SJSA1 (cell line): ENCODE measurements at regions not wholly inside any gene's neighbourhood (a gene's known extent, or its start where the extent isn't known, plus 50 kb on each side); places are given as distances from the start of the nearest gene placed in this dataset.

ENCODE experiments used
- DNase-seq, 2 experiments: peaks; one replicate each; pipeline ENCODE4 v3.0.0-alpha.2; 2015 to 2020; ENCODE audit warnings: low spot score in 2 of 2, low read depth in 1 of 2
- H3K27ac ChIP-seq: fragments of 250-450 bp; sonication (Bioruptor Pico); 2 replicates; pipeline ENCODE4 v1.5.1; 2020; ENCODE audit warnings: mild to moderate bottlenecking, moderate library complexity
- H3K27me3 ChIP-seq: fragments of 250-450 bp; sonication (Bioruptor Pico); replicated peaks from 2 replicates; pipeline ENCODE4 v1.5.1; 2020; ENCODE audit warnings: mild to moderate bottlenecking, moderate library complexity
- H3K36me3 ChIP-seq: fragments of 250-450 bp; sonication (Bioruptor Pico); 2 replicates; pipeline ENCODE4 v1.5.1; 2020; ENCODE audit warnings: mild to moderate bottlenecking
- H3K4me1 ChIP-seq: fragments of 250-450 bp; sonication (Bioruptor Pico); replicated peaks from 2 replicates; pipeline ENCODE4 v1.6.1; 2021; ENCODE audit warnings: mild to moderate bottlenecking
- H3K4me3 ChIP-seq: fragments of 250-450 bp; sonication (Bioruptor Pico); 2 replicates; pipeline ENCODE4 v1.5.1; 2020; ENCODE audit warnings: mild to moderate bottlenecking
- H3K9me3 ChIP-seq: fragments of 250-450 bp; sonication (Bioruptor Pico); replicated peaks from 2 replicates; pipeline ENCODE4 v1.5.1; 2020; ENCODE audit warnings: mild to moderate bottlenecking

DNA sequence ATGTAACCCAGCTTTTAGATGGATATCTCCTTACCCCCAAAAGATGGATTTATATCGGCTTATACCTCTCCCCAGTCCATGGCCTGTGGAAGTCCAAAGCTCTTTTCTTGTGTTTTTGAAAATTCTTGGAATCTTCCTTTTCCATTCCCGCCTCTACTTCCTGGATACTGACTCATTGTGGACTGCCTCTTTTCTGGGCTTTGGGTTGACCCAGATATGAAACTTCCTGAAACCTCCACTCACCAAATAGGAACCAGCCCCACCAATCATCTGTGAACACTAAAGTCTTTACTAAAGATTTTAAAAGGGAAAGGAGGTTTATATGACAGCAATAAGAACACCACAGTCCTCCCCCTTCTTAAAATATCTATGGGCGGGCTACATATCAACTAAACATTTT, 163.4 kb upstream of the SYN3 start:
- no peaks in the 10 kb centered on the region for H3K4me1 ChIP-seq
- no peak overlapping the region for H3K4me3 ChIP-seq
- no peaks in the 10 kb centered on the region for H3K9me3 ChIP-seq
- 0 out of 2 replicates have a peak, but pooled peaks cover 9% of the 10 kb centered on the region for H3K27me3 ChIP-seq
- no peaks in the 10 kb centered on the region for H3K36me3 ChIP-seq
- H3K27ac ChIP-seq, result no peak overlapping the region
- no peak for DNase-seq

DNA sequence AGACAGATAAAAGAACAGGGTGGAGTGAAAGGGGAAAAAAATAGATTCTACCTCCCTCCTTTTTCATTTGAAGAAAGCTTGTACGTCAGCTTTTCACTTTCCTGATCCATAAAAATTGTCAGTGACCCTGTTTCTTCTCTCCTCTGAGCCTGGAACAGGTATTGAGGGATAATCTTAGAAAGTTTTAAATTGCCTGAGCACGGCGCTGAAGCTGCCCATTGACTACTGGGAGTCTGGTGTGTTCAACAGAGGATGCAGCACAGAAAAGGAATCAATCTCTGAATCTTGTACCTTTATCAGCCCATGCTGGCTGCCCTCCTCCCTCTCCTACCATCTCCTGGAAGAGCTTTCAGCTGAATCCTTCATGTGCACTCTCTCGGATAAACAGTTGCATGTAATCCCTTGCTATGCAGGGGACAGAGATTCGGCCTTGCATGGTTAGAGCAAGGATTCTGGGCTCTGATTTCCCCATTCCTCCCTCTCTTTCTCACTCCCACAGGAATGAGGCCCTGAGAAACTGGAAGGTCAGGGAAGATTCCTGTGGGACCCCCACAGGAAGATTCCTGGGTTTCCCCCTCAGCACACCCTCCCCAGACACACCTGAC, 162.4 kb upstream of the SYN3 start:
- DNase-seq, result no peak

DNA sequence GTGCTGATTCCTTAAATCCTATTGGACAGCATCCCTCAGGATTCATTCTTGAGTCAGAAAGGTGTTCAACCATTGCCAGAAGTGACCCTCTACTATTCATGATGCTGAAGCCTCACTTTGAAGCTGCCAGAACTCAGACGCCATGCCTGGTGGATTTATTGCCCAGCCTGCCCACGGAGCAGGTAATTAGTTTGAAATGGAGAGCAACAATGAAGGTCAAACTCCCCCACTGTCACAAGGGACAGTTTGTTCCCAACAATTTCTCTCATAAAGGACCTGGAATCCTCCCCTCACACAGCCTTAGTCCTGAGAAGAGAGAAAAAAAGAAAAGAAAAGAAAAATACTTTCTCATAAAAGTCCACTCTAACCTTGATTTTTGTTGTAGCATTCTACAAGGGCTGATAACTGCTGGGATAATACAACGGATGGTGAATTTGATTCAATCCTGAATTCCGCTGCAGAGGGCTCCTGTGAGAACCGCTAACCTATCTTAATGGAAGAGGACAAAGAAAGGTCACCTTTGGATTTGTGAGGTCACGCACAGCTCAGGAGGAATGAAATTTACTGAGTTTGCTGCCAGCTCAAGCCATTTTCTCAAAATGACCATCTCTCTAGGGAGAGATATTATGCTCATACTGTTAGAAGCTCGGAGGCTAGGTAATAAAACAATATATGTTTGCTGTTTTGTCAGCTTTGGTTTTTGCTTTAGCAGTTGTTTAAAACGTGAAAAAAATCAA, 161.6 kb upstream of the SYN3 start:
- H3K4me1 ChIP-seq, result no peaks in the 10 kb centered on the region
- H3K9me3 ChIP-seq, result no peaks in the 10 kb centered on the region
- no peak overlapping the region for H3K27ac ChIP-seq
- no peak for DNase-seq
- H3K36me3 ChIP-seq, result no peaks in the 10 kb centered on the region
- H3K27me3 ChIP-seq, result 0 out of 2 replicates have a peak, but pooled peaks cover 9% of the 10 kb centered on the region
- H3K4me3 ChIP-seq, result no peak overlapping the region

More for the DNA sequence above, 162.4 kb upstream of the SYN3 start:
- Histone ChIP-seq H3K27me3 (0 out of 2 replicates have a peak, but pooled peaks cover 9% of the 10 kb centered on the region), H3K4me1 (no peaks in the 10 kb centered on the region), H3K36me3 (no peaks in the 10 kb centered on the region), H3K9me3 (no peaks in the 10 kb centered on the region), H3K27ac (no peak overlapping the region), H3K4me3 (no peak overlapping the region)

DNA sequence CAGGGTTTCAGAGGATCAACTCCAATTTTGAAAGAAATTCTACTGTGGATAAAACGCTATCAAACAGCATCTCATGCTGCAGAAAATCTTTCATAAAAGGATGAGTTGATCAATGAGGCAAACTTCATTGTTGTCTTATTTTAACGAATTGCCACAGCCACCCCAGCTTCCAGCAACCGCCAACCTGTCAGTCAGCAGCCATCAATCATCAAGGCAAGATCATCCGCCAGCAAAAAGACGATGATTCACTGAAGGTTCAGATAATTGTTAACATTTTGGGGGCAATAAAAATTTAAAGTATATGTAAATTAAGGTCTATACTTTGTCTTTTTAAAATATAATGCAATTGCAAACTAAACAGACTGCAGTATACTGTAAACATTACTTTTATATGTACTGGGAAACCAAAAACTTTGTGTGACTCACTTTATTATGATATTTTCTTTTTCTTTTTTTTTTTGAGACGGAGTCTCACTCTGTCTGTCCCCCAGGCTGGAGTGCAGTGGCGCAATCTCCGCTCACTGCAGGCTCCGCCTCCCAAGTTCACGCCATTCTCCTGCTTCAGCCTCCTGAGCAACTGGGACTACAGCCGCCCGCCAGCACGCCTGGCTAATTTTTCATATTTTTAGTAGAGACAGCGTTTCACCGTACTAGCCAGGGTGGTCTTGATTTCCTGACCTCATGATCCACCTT, 155.3 kb upstream of the SYN3 start:
- Histone ChIP-seq H3K4me3 (no peak overlapping the region), H3K27ac (no peak overlapping the region), H3K27me3 (0 out of 2 replicates have a peak, but pooled peaks cover 4% of the 10 kb centered on the region), H3K9me3 (no peaks in the 10 kb centered on the region), H3K36me3 (no peaks in the 10 kb centered on the region), H3K4me1 (no peaks in the 10 kb centered on the region)
- DNase-seq, result no peak

GRCh38 chr22:33209930-33210784, 152.0 kb upstream of the SYN3 start:
- Histone ChIP-seq H3K27me3 (peaks cover 4% of the 10 kb centered on the region; the same call in 1 of the 2 replicates), H3K4me1 (no peaks in the 10 kb centered on the region), H3K36me3 (no peaks in the 10 kb centered on the region), H3K4me3 (no peak overlapping the region), H3K27ac (no peak overlapping the region), H3K9me3 (no peaks in the 10 kb centered on the region)
- peak; percentile 33 to 47 for DNase-seq

GRCh38 chr22:33204408-33204807, 146.2 kb upstream of the SYN3 start:
- H3K4me1 ChIP-seq, result no peaks in the 10 kb centered on the region
- no peak for DNase-seq
- no peaks in the 10 kb centered on the region for H3K9me3 ChIP-seq
- no peaks in the 10 kb centered on the region for H3K36me3 ChIP-seq
- no peak overlapping the region for H3K4me3 ChIP-seq
- no peak overlapping the region for H3K27ac ChIP-seq
- peaks cover 9% of the 10 kb centered on the region for H3K27me3 ChIP-seq

- Histone ChIP-seq H3K4me3 (no peak overlapping the region), H3K9me3 (no peaks in the 10 kb centered on the region), H3K4me1 (no peaks in the 10 kb centered on the region), H3K36me3 (no peaks in the 10 kb centered on the region), H3K27me3 (peaks cover 9% of the 10 kb centered on the region), H3K27ac (no peak overlapping the region)
- DNase-seq, result no peak
Measured at GRCh38 chr22:33202455-33202854, 144.3 kb upstream of the SYN3 start.

- no peak for DNase-seq
- no peak overlapping the region for H3K27ac ChIP-seq
- no peaks in the 10 kb centered on the region for H3K9me3 ChIP-seq
- H3K4me3 ChIP-seq, result no peak overlapping the region
- H3K36me3 ChIP-seq, result no peaks in the 10 kb centered on the region
- H3K27me3 ChIP-seq, result no peaks in the 10 kb centered on the region
- H3K4me1 ChIP-seq, result no peaks in the 10 kb centered on the region
Measured at GRCh38 chr22:33194529-33195077, 136.4 kb upstream of the SYN3 start.

DNA sequence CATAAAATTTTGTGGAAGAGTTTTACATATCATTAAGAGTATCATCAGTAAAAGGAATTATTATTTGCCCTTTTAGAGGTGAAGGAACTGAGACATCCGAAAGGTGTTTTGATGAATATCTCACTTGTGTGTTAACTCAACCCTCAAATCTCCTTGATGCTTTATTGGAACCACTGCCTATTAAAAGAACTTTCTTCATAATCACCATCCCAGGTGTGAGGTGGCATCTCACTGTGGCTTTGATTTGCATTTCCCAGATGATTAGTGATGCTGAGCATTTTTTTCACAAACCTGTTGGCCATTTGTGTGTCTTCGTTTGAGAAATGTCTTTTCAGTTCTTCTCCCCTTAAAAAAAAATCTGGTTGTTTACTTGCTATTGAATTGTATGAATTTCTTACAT, 134.0 kb upstream of the SYN3 start:
- Histone ChIP-seq H3K27me3 (no peaks in the 10 kb centered on the region), H3K4me3 (no peak overlapping the region), H3K4me1 (no peaks in the 10 kb centered on the region), H3K9me3 (no peaks in the 10 kb centered on the region), H3K36me3 (no peaks in the 10 kb centered on the region), H3K27ac (no peak overlapping the region)
- DNase-seq, result no peak

- DNase-seq, result peak in 1 of 2 experiments; percentile 3
- Histone ChIP-seq H3K9me3 (no peaks in the 10 kb centered on the region), H3K4me3 (no peak overlapping the region), H3K27me3 (no peaks in the 10 kb centered on the region), H3K36me3 (no peaks in the 10 kb centered on the region), H3K27ac (no peak overlapping the region), H3K4me1 (no peaks in the 10 kb centered on the region)
Measured at GRCh38 chr22:33188326-33188725, 130.1 kb upstream of the SYN3 start.

- H3K4me1 ChIP-seq, result no peaks in the 10 kb centered on the region
- H3K4me3 ChIP-seq, result no peak overlapping the region
- H3K27me3 ChIP-seq, result no peaks in the 10 kb centered on the region
- H3K9me3 ChIP-seq, result no peaks in the 10 kb centered on the region
- DNase-seq, result no peak
- no peaks in the 10 kb centered on the region for H3K36me3 ChIP-seq
- no peak overlapping the region for H3K27ac ChIP-seq
Measured at GRCh38 chr22:33186816-33187215, 128.6 kb upstream of the SYN3 start.

- H3K27ac ChIP-seq, result no peak overlapping the region
- no peaks in the 10 kb centered on the region for H3K36me3 ChIP-seq
- no peaks in the 10 kb centered on the region for H3K9me3 ChIP-seq
- no peaks in the 10 kb centered on the region for H3K4me1 ChIP-seq
- H3K4me3 ChIP-seq, result no peak overlapping the region
- no peak for DNase-seq
- no peaks in the 10 kb centered on the region for H3K27me3 ChIP-seq
Measured at GRCh38 chr22:33180356-33180755, 122.2 kb upstream of the SYN3 start.

- Histone ChIP-seq H3K36me3 (no peaks in the 10 kb centered on the region), H3K4me1 (no peaks in the 10 kb centered on the region), H3K9me3 (no peaks in the 10 kb centered on the region), H3K27me3 (no peaks in the 10 kb centered on the region), H3K27ac (no peak overlapping the region), H3K4me3 (no peak overlapping the region)
- no peak for DNase-seq
Measured at GRCh38 chr22:33167998-33168790, 110.0 kb upstream of the SYN3 start.
